HuH-7.5 (cell line): ENCODE measurements at regions not wholly inside any gene's neighbourhood (a gene's known extent, or its start where the extent isn't known, plus 50 kb on each side); places are given as distances from the start of the nearest gene placed in this dataset.
A peak's percentile ranks its signal among the peaks of the same experiment; 100 is the strongest.
"Not testable (repeated sequence)": the region's sequence is repeated elsewhere in the genome, so short reads cannot be mapped to it uniquely, and the experiment has no call there.

Experiments
- DNase-seq: peaks from one replicate; pipeline ENCODE4 v3.0.0; 2011; ENCODE audit warnings: low spot score

GRCh38 chr13:54267253-54267668 is 1238.6 kb downstream of the OLFM4 start:
- DNase-seq = not testable (repeated sequence)

DNA sequence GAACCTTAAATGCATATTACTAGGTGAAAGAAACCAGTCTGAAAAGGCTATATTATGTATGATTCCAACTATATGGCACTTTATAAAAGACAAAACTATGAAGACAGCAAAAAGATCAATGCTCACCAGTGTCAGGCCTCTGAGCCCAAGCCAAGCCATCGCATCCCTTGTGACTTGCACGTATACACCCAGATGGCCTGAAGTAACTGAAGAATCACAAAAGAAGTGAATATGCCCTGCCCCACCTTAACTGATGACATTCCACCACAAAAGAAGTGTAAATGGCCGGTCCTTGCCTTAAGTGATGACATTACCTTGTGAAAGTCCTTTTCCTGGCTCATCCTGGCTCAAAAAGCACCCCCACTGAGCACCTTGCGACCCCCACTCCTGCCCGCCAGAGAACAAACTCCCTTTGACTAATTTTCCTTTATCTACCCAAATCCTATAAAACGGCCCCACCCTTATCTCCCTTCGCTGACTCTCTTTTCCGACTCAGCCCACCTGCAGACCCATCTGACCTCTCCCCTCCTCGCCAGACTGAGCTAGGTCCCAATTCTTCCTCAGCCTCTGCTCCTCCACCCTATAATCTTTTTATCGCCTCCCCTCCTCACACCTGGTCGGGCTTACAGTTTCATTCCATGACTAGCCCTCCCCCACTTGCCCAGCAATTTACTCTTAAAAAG is 1239.5 kb downstream of the OLFM4 start:
- DNase-seq = not testable (repeated sequence)

DNA sequence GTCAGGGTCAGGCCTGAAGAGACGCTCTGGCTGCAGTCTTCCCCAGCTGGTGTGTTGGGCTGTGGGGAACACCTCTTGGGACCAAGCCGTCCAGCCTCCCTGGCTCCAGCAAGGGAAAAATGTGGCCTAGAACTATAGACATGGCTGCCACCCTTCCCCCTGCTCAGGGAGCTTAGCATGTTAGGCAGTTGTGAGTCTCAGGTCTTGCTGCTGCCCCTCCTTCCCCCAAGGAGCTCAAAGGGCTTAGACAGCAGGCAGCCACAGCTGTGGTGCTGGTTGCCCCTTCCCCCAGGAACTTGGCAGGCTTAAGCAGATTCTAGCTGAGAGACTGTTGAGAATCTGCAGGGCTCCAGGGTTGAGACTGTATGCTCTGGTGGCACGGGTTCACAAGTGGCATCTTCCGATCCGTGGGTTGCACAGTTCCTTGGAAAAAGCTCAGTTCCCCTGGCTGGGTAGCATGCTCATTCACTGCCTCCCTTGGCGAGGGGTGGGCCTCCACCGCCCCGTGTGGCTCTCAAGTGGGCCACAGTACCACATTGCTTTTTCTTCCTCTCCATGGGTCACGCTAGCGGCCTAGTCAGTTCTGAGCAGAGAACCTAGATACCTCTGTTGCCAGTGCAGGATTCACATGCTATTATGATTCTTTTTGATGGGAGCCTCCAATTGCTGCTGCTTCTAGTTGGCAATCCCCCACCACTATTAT is 1258.6 kb downstream of the OLFM4 start:
- DNase-seq = no peak

GRCh38 chr13:54301085-54301484 is 1272.5 kb downstream of the OLFM4 start:
- no peak for DNase-seq

GRCh38 chr13:54305377-54305776 is 1276.8 kb downstream of the OLFM4 start:
- DNase-seq = no peak

- DNase-seq = no peak
Observed at GRCh38 chr13:54312885-54313284, 1284.3 kb downstream of the OLFM4 start.

DNA sequence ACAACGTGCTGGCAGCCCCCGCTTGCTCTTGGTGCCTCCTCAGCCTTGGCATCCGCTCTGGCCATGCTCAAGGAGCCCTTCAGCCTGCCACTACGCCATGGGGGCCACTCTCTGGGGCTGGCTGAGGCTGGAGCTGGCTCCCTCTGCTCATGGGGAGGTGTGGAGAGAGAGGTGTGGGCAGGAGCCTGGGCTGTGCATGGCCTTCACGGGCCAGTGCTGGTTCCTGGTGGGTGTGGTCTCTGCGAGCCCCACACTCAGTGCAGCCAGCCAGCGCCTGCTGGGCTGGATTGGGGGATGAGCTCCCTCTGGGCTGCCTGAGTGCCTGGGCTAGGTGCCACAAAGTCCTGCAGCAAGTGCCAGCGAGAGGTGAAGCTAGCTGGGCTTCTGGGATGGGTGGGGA is 1289.1 kb downstream of the OLFM4 start:
- no peak for DNase-seq

DNA sequence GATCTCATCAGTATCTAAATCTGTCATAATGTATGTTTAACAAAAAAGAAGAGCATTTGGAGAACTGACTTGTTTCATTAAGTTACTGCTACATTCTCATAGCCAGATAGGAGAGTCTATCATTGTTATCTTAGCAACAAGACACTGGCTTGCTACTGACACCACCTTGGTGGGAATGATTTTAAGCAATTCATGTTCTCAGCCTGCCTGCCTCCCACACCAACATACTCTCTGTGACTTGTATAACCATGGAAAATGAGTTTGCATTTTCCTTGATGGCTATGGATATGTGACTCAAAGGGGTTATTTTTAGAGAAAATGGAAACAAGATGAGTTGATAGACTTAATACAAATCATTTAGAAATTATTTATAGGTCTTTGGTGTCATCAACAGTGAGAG is 1308.9 kb downstream of the OLFM4 start:
- no peak for DNase-seq

DNA sequence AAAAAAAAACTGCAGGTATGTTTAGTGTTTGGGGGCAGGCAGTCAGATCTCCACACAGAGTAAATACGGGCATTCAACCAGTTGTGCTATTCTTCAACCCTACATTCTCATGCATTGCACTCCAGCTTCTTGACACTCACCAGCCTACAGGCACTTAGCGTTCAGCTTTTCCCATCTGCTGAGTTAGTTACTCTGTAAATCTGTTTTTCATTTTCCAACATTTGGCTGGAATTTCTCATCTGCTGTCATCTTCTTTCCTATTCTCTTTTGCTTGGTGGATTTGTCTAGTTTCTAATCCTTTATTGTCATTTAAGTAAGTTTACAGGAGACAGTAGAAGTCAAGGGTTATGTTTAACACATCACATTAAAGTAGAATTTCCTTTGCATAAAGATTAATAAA is 1318.9 kb downstream of the OLFM4 start:
- no peak for DNase-seq

GRCh38 chr13:54356209-54356608 is 1327.6 kb downstream of the OLFM4 start:
- DNase-seq = no peak

GRCh38 chr13:54356849-54357248 is 1328.2 kb downstream of the OLFM4 start:
- no peak for DNase-seq

DNA sequence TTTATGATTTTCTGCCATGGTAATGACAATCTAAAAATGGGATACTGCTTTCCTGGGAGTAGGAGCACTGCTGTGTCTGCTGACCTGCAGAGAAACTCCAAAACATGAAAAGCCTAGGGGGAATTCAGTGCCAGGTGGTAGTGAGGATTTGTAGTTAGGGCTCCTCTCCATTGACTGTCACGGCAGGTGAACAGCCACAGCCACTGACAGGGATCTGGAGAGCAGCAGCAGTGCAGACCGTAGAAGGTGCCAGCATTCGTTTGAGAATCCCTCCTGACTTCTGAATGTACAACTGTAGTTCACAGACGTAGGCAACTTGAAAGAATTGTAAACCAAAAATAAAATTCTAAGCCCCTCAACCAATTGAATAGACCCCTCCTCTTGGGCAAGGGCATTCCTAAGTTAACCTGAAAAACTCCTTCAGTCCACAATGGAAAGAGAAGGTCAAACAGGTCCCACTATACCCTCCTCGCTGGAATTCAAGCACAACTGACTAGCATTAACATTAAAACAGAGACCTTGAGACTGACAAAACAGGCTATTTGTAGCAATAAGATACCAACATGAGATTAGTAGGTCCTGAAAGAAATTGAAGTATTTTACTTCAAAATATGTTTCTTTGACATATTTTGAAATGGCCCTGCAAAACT is 1328.8 kb downstream of the OLFM4 start:
- DNase-seq = no peak

DNA sequence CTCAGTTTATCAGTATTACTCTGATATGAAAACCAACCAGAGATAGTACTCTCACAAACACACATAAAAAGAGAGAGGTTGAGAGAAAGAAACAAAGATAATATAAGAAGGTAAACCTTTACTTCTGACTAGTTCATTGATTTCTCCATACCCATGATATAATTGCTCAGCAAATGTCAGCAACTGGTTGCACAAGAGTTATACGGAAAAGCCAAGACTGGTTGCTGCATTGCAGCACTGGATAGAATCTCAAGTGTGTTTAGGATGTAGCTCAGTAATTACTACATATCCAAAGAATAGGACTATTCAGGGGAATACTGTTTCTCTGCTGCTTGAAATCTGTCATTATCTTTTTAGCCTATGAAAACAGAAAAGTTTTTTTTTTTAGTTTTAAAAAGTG is 1332.8 kb downstream of the OLFM4 start:
- DNase-seq = peak; percentile 5

DNA sequence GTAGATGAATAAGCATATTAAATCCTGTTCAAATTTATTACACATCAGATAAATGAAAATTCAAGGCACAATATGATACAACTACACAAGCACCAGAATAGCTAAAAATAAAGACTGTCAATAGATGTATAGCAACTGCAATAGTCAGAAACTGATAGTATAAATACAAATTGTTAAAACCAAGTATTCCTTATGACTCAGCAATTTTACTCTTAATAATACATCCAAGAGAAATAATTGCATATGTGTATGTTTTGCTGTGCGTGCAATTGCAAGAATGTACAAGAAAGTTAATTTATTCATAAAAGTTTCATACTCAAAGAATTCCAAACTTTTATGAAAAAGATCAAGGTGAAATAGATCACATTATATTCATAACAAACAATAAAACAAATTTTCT is 1338.1 kb downstream of the OLFM4 start:
- DNase-seq = no peak

DNA sequence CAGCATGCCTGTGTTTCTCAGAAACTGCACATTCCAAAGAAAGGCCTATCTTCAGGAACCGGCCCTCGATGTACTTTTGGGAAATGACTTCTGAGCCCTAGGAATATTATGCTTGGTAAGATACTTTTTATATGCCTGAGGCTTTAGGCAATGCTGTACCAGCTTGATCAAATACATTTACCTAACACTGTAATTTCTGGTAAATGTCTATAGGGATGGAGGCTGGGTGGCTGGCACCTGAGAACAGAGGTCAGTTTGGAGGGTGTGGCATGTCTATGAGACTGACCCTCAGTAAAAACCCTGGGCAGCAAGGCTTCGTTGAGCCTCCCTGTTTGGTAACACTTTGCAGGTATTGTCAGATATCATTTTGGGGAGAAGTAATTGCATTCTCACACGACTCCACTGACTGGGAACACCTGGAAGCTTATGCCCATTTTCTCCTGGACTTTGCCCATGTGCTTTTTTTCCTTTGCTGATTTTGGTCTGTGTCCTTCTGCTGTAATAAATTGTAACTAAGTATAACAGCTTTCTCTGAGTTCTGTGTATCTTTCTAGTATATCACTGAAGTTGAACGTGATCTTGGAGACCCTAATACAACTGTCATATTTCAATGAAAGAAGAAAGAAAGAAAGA is 1339.1 kb downstream of the OLFM4 start:
- no peak for DNase-seq

- DNase-seq = no peak
Observed at GRCh38 chr13:54368387-54368786, 1339.8 kb downstream of the OLFM4 start.

GRCh38 chr13:54373211-54373610 is 1344.6 kb downstream of the OLFM4 start:
- no peak for DNase-seq

GRCh38 chr13:54379461-54379860 is 1350.8 kb downstream of the OLFM4 start:
- DNase-seq = no peak

GRCh38 chr13:54383604-54384003 is 1355.0 kb downstream of the OLFM4 start:
- no peak for DNase-seq

- no peak for DNase-seq
Observed at GRCh38 chr13:54387625-54388024, 1359.0 kb downstream of the OLFM4 start.

- no peak for DNase-seq
Observed at GRCh38 chr13:54390841-54391240, 1362.2 kb downstream of the OLFM4 start.

DNA sequence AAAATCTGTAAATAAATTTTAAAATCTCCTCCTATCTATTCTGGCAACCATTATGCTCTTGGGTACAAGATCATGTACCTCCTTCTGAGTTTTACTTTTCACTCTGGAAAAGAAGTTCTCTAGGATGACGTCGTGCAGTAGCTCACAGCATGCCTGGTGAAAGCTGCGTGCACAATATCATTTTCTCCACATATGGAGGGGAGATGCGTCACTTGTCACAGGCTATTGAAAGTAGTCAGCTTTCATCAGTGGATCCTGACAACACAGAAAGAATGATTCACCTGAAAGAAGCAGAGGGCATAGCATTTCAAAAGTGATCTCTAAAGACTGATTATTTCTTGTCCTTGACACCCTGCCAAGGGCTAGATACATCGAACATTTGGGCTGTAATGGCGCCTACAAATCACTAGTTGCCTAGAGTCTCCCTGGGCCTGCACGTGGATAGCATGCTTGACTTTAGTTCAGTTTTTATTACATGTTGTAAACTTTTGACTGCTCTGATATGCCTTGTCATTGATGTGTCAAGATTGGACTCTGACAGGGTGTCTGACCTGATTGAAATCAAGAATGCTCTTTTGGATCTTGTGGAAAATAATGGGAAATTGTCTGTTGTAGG is 1365.6 kb downstream of the OLFM4 start:
- DNase-seq = no peak
